Fibroblast of villous mesenchyme (primary cell): ENCODE measurements at regions not wholly inside any gene's neighbourhood (a gene's known extent, or its start where the extent isn't known, plus 50 kb on each side); places are given as distances from the start of the nearest gene placed in this dataset.

Experiments
- DNase-seq: peaks from one replicate; pipeline ENCODE4 v3.0.0-alpha.2; 2010; ENCODE audit warnings: low read depth
- H3K4me3 ChIP-seq: 2 replicates; pipeline ENCODE4 v1.5.1; 2011; ENCODE audit warnings: low read depth, mild to moderate bottlenecking, low read length
- CTCF ChIP-seq: IDR thresholded peaks from 2 replicates; pipeline ENCODE4 v1.5.1; 2012; ENCODE audit warnings: low read depth, mild to moderate bottlenecking, low read length; ENCODE audit not compliant: insufficient read depth

- no peak for TF ChIP-seq CTCF
- no peak for DNase-seq
- no peak overlapping the region for H3K4me3 ChIP-seq
Observed at GRCh38 chr3:74127256-74127655, 487.2 kb downstream of the CNTN3 start.

DNA sequence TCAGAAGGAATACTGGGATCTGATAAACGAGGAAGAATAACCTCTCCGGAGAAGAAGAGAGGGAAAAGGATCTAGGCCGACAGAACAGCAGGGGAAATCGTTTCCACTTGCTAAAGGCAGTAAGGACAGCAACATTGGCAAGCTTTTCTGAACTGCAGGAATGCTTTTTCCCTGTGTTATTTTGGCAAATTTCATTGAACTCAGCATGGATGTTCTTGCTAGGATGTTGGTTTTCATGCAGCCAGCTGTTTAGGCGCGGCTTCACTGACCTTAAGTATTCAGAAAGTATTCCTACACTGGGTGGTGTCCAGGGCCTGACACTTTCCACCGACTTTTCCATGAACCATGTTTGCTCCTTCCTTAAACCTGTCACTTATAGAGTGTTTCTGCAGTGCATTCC lies 489.7 kb downstream of the CNTN3 start:
- H3K4me3 ChIP-seq: no peak overlapping the region
- DNase-seq: no peak
- TF ChIP-seq CTCF: no peak

DNA sequence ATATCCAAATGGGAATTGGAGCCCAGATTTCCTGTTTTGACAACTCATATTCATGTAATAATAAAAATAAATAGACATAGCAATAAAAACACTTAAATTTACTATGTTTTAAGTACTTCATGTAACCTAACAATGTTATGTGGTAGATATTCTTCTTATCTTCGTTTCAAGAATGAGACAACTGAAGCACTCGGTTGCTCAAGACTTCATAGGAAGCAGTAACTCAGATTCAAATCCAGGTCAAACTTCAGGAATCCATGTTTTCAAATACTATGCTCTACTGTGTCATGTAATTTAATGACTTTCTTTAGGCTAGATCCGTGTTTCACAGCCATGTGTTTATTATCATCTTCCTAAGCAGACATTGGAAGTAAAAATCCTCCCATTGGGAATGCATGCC lies 492.2 kb downstream of the CNTN3 start:
- peak; percentile 80 for DNase-seq
- TF ChIP-seq CTCF: no peak
- H3K4me3 ChIP-seq: no peak overlapping the region

GRCh38 chr3:74121761-74122160 lies 492.7 kb downstream of the CNTN3 start:
- TF ChIP-seq CTCF: no peak
- no peak for DNase-seq
- H3K4me3 ChIP-seq: no peak overlapping the region

DNA sequence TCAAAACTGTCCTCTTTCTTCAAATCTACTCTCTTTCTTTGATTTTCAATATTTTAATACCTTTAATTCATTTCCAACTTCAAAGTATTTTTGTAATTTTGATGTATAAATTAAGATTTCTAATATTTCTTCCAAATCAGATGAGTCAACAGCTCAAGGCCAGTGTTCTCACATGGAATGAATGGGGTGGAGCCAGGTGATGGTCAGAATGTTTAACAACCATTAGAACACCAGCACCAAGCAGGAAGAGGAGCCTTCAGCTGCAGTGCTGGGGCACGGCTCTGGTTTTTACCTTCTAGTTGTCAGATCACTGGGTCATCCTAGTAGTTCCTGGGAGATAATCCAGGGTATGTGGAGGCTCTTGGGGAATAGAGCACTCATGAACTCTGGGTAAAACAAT lies 494.5 kb upstream of the PDZRN3 start:
- no peak for DNase-seq
- H3K4me3 ChIP-seq: no peak overlapping the region
- TF ChIP-seq CTCF: no peak

- no peak for TF ChIP-seq CTCF
- DNase-seq: no peak
- no peak overlapping the region for H3K4me3 ChIP-seq
Observed at GRCh38 chr3:74115906-74116305, 491.2 kb upstream of the PDZRN3 start.

DNA sequence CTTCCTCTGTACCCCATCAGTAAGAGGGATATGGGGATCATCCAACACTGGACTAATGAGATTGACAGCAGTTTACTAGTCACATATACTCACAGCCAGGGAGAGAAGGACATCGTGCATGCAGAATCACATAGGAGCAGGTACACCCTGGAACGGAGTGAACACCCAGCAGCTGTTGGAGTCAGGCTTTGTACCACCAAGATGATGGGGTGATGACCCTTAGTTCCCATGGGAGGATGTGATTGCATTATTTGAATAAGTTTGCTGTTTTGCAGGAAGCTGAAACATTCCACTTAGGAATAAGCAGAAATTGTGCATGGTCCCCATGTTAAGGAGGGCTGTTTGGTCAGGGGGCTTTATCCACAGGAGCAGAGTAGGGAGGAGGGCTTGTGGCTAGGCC lies 482.7 kb upstream of the PDZRN3 start:
- no peak overlapping the region for H3K4me3 ChIP-seq

More for the DNA sequence above, 482.7 kb upstream of the PDZRN3 start:
- TF ChIP-seq CTCF: no peak
- no peak for DNase-seq
